ENCODE measurements at regions not wholly inside any gene's neighbourhood (a gene's known extent, or its start where the extent isn't known, plus 50 kb on each side); places are given as distances from the start of the nearest gene placed in this dataset.

DNA sequence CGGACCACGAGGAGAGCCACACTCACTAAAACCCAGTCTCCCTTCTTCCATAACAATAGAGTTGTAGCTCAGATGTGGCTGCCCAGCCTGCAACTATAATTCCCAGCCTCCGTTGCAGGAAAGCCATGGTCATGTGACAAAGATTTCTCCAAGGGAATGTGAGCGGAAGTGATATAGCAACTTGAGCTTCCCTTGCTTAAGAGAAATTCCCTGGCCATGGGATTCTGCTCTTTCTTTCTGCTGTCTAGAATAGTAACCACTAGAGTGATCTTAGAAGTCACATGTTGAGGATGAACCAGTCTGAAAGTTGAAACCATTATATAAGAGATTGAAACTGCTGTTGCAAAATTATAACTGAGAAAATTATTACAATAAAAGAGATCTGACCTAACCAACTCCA, 86.4 kb upstream of the MED14 start:
- Histone ChIP-seq H4K91ac (ENCODE audit: low read length) (no peak overlapping the region), H2BK5ac (ENCODE audit: low read depth, low read length, poor library complexity, severe bottlenecking) (no peak overlapping the region), H3K4ac (ENCODE audit: low read depth in 1 of 2, low read length in 2 of 2) (no peak overlapping the region), H3K4me2 (ENCODE audit: low read length, poor library complexity, severe bottlenecking) (no peak overlapping the region), H3K9ac (ENCODE audit: low read length) (no peak overlapping the region), H4K8ac (ENCODE audit: low read length) (no peak overlapping the region), H3K27me3 (ENCODE audit: control insufficient read depth in 1 of 2, insufficient read depth in 1 of 2, low read length in 2 of 2) (peaks cover 0 to 25% of the 10 kb centered on the region in 2 experiments), H2AFZ (ENCODE audit: low read depth, low read length) (no peak overlapping the region), H3K18ac (ENCODE audit: low read depth in 1 of 2, low read length in 2 of 2) (no peak overlapping the region), H3K14ac (ENCODE audit: low read length in 2 of 2) (no peak overlapping the region), H3K27ac (ENCODE audit: low read length, poor library complexity, severe bottlenecking) (no peak overlapping the region), H3K36me3 (ENCODE audit: control insufficient read depth in 1 of 2, insufficient read depth in 2 of 2, low read depth in 1 of 2, low read length in 2 of 2) (no peaks in the 10 kb centered on the region), H3K4me3 (ENCODE audit: insufficient read depth in 1 of 2, low read depth in 1 of 2, low read length in 2 of 2) (no peak overlapping the region), H2BK15ac (ENCODE audit: low read depth, poor library complexity, severe bottlenecking) (no peak overlapping the region), H2AK5ac (ENCODE audit: low read length, severe bottlenecking) (no peak overlapping the region), H3K79me1 (replicated peaks; ENCODE audit: low read length, poor library complexity, severe bottlenecking) (no peaks in the 10 kb centered on the region), H3K4me1 (ENCODE audit: control insufficient read depth, insufficient read depth, low read depth, low read length) (no peaks in the 10 kb centered on the region), H3K23ac (ENCODE audit: low read length in 2 of 2) (no peak overlapping the region), H2BK12ac (ENCODE audit: low read length in 2 of 2) (no peak overlapping the region), H3K9me3 (ENCODE audit: control insufficient read depth, low read length) (peaks cover 28% of the 10 kb centered on the region), H2BK120ac (ENCODE audit: low read depth, low read length) (no peak overlapping the region)
- 100% methylated on average over 3 of the region's 4 CpGs for WGBS
- DNase-seq, result no peak

DNA sequence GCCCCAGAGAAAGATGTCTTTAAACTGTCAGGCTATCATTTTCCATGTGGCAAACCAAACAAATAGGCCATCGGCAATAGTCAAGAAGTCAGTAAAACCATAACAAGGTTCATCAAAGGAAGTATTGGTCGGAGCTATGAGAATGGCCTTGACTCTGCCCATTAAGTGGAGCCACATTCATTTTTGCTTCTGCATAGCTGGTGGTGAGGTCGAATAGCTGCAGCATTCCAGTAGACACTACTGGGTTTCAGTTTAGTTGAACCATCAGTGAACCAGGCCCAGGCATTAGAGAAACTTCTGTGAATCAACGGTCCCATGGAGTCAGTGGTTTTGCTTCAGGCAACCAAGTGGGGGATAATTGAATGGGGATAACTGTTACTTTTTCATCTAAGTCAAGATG, 92.0 kb upstream of the MED14 start:
- H2BK5ac ChIP-seq (ENCODE audit: low read depth, low read length, poor library complexity, severe bottlenecking), result no peak overlapping the region
- H3K14ac ChIP-seq (ENCODE audit: low read length in 2 of 2), result no peak overlapping the region
- no peaks in the 10 kb centered on the region for H3K4me1 ChIP-seq (ENCODE audit: control insufficient read depth, insufficient read depth, low read depth, low read length)
- H3K23ac ChIP-seq (ENCODE audit: low read length in 2 of 2), result no peak overlapping the region
- no peak overlapping the region for H3K18ac ChIP-seq (ENCODE audit: low read depth in 1 of 2, low read length in 2 of 2)
- no peaks in the 10 kb centered on the region for H3K79me1 ChIP-seq (replicated peaks; ENCODE audit: low read length, poor library complexity, severe bottlenecking)
- H3K4me2 ChIP-seq (ENCODE audit: low read length, poor library complexity, severe bottlenecking), result no peak overlapping the region
- no peak overlapping the region for H3K27ac ChIP-seq (ENCODE audit: low read length, poor library complexity, severe bottlenecking)
- H3K4ac ChIP-seq (ENCODE audit: low read depth in 1 of 2, low read length in 2 of 2), result no peak overlapping the region
- no peak overlapping the region for H4K91ac ChIP-seq (ENCODE audit: low read length)
- peaks cover 20% of the 10 kb centered on the region for H3K9me3 ChIP-seq (ENCODE audit: control insufficient read depth, low read length)
- no peak overlapping the region for H3K4me3 ChIP-seq (ENCODE audit: insufficient read depth in 1 of 2, low read depth in 1 of 2, low read length in 2 of 2)
- 86% methylated on average over 4 of the region's 4 CpGs for WGBS
- no peak overlapping the region for H2AFZ ChIP-seq (ENCODE audit: low read depth, low read length)
- no peak overlapping the region for H2BK120ac ChIP-seq (ENCODE audit: low read depth, low read length)
- H3K9ac ChIP-seq (ENCODE audit: low read length), result no peak overlapping the region
- H4K8ac ChIP-seq (ENCODE audit: low read length), result no peak overlapping the region
- H3K36me3 ChIP-seq (ENCODE audit: control insufficient read depth in 1 of 2, insufficient read depth in 2 of 2, low read depth in 1 of 2, low read length in 2 of 2), result no peaks in the 10 kb centered on the region
- H2BK12ac ChIP-seq (ENCODE audit: low read length in 2 of 2), result no peak overlapping the region
- no peak overlapping the region for H2AK5ac ChIP-seq (ENCODE audit: low read length, severe bottlenecking)
- H2BK15ac ChIP-seq (ENCODE audit: low read depth, poor library complexity, severe bottlenecking), result no peak overlapping the region
- DNase-seq, result no peak
- H3K27me3 ChIP-seq (ENCODE audit: control insufficient read depth in 1 of 2, insufficient read depth in 1 of 2, low read length in 2 of 2), result peaks cover 0 to 41% of the 10 kb centered on the region in 2 experiments

- Histone ChIP-seq H2BK12ac (ENCODE audit: low read length in 2 of 2) (no peak overlapping the region), H3K9me3 (ENCODE audit: control insufficient read depth, low read length) (peaks cover 6% of the 10 kb centered on the region), H3K4me3 (ENCODE audit: insufficient read depth in 1 of 2, low read depth in 1 of 2, low read length in 2 of 2) (no peak overlapping the region), H4K91ac (ENCODE audit: low read length) (no peak overlapping the region), H4K8ac (ENCODE audit: low read length) (no peak overlapping the region), H2AK5ac (ENCODE audit: low read length, severe bottlenecking) (no peak overlapping the region), H3K4me1 (ENCODE audit: control insufficient read depth, insufficient read depth, low read depth, low read length) (no peaks in the 10 kb centered on the region), H3K36me3 (ENCODE audit: control insufficient read depth in 1 of 2, insufficient read depth in 2 of 2, low read depth in 1 of 2, low read length in 2 of 2) (no peaks in the 10 kb centered on the region), H2BK15ac (ENCODE audit: low read depth, poor library complexity, severe bottlenecking) (no peak overlapping the region), H3K79me1 (replicated peaks; ENCODE audit: low read length, poor library complexity, severe bottlenecking) (no peaks in the 10 kb centered on the region), H3K18ac (ENCODE audit: low read depth in 1 of 2, low read length in 2 of 2) (no peak overlapping the region), H3K27ac (ENCODE audit: low read length, poor library complexity, severe bottlenecking) (no peak overlapping the region), H3K4ac (ENCODE audit: low read depth in 1 of 2, low read length in 2 of 2) (no peak overlapping the region), H3K27me3 (ENCODE audit: control insufficient read depth in 1 of 2, insufficient read depth in 1 of 2, low read length in 2 of 2) (peaks cover 0 to 39% of the 10 kb centered on the region in 2 experiments), H3K23ac (ENCODE audit: low read length in 2 of 2) (no peak overlapping the region), H2AFZ (ENCODE audit: low read depth, low read length) (no peak overlapping the region), H2BK120ac (ENCODE audit: low read depth, low read length) (no peak overlapping the region), H3K4me2 (ENCODE audit: low read length, poor library complexity, severe bottlenecking) (no peak overlapping the region), H2BK5ac (ENCODE audit: low read depth, low read length, poor library complexity, severe bottlenecking) (no peak overlapping the region), H3K9ac (ENCODE audit: low read length) (no peak overlapping the region), H3K14ac (ENCODE audit: low read length in 2 of 2) (no peak overlapping the region)
- 87% methylated on average over 12 of the region's 12 CpGs for WGBS
- DNase-seq, result no peak
Observed at GRCh38 chrX:40831750-40832149, 96.4 kb upstream of the MED14 start.

- DNase-seq, result no peak
- no peak overlapping the region for H3K14ac ChIP-seq (ENCODE audit: low read length in 2 of 2)
- no peaks in the 10 kb centered on the region for H3K79me1 ChIP-seq (replicated peaks; ENCODE audit: low read length, poor library complexity, severe bottlenecking)
- no peak overlapping the region for H2BK5ac ChIP-seq (ENCODE audit: low read depth, low read length, poor library complexity, severe bottlenecking)
- H3K4me2 ChIP-seq (ENCODE audit: low read length, poor library complexity, severe bottlenecking), result no peak overlapping the region
- H2BK15ac ChIP-seq (ENCODE audit: low read depth, poor library complexity, severe bottlenecking), result no peak overlapping the region
- 94% methylated on average over 33 of the region's 39 CpGs for WGBS
- H2BK12ac ChIP-seq (ENCODE audit: low read length in 2 of 2), result no peak overlapping the region
- no peak overlapping the region for H2AK5ac ChIP-seq (ENCODE audit: low read length, severe bottlenecking)
- H4K8ac ChIP-seq (ENCODE audit: low read length), result no peak overlapping the region
- H3K18ac ChIP-seq (ENCODE audit: low read depth in 1 of 2, low read length in 2 of 2), result no peak overlapping the region
- H3K9ac ChIP-seq (ENCODE audit: low read length), result no peak overlapping the region
- H3K9me3 ChIP-seq (ENCODE audit: control insufficient read depth, low read length), result peaks cover 6% of the 10 kb centered on the region
- H3K4me3 ChIP-seq (ENCODE audit: insufficient read depth in 1 of 2, low read depth in 1 of 2, low read length in 2 of 2), result no peak overlapping the region
- no peaks in the 10 kb centered on the region for H3K4me1 ChIP-seq (ENCODE audit: control insufficient read depth, insufficient read depth, low read depth, low read length)
- H3K36me3 ChIP-seq (ENCODE audit: control insufficient read depth in 1 of 2, insufficient read depth in 2 of 2, low read depth in 1 of 2, low read length in 2 of 2), result no peaks in the 10 kb centered on the region
- H3K27me3 ChIP-seq (ENCODE audit: control insufficient read depth in 1 of 2, insufficient read depth in 1 of 2, low read length in 2 of 2), result peaks cover 0 to 32% of the 10 kb centered on the region in 2 experiments
- H2BK120ac ChIP-seq (ENCODE audit: low read depth, low read length), result no peak overlapping the region
- no peak overlapping the region for H3K27ac ChIP-seq (ENCODE audit: low read length, poor library complexity, severe bottlenecking)
- no peak overlapping the region for H3K4ac ChIP-seq (ENCODE audit: low read depth in 1 of 2, low read length in 2 of 2)
- H3K23ac ChIP-seq (ENCODE audit: low read length in 2 of 2), result no peak overlapping the region
- no peak overlapping the region for H4K91ac ChIP-seq (ENCODE audit: low read length)
- no peak overlapping the region for H2AFZ ChIP-seq (ENCODE audit: low read depth, low read length)
Observed at GRCh38 chrX:40832723-40833122, 97.4 kb upstream of the MED14 start.

Data from mesenchymal stem cell (in vitro differentiated cells and primary cell).